Lung (tissue), 11 donors: ENCODE measurements at regions not wholly inside any gene's neighbourhood (a gene's known extent, or its start where the extent isn't known, plus 50 kb on each side); places are given as distances from the start of the nearest gene placed in this dataset.
A peak's percentile ranks its signal among the peaks of the same experiment; 100 is the strongest.

ENCODE experiments used
- ATAC-seq: fragments of 200-7000 bp; cut with Tn5 transposase; one replicate; pipeline ENCODE4 v1.9.1; 2020; ENCODE audit warnings: moderate number of reproducible peaks; ENCODE audit not compliant: insufficient read depth, low FRiP score
- DNase-seq, 3 donors: peaks; one replicate each; pipeline ENCODE4 v3.0.0-alpha.2; 2013 to 2017
- H3K27ac ChIP-seq, 2 donors: one replicate each; pipeline ENCODE4 v1.5.1; 2013; ENCODE audit warnings: mild to moderate bottlenecking in 2 of 2, moderate library complexity in 2 of 2, control low read depth in 1 of 2, inconsistent platforms in 1 of 2, low read depth in 1 of 2, low read length in 1 of 2
- H3K27me3 ChIP-seq, 3 donors: one replicate each; pipeline ENCODE4 v1.5.1; 2013; ENCODE audit warnings: low read length in 2 of 3; ENCODE audit not compliant: control insufficient read depth in 3 of 3, insufficient read depth in 3 of 3
- H3K36me3 ChIP-seq, 4 donors: one replicate each; pipeline ENCODE4 v1.5.1; 2013; ENCODE audit warnings: low read length in 4 of 4, mild to moderate bottlenecking in 1 of 4, moderate library complexity in 1 of 4; ENCODE audit not compliant: control insufficient read depth in 4 of 4, insufficient read depth in 4 of 4
- H3K4me1 ChIP-seq, 5 donors: one replicate each; pipeline ENCODE4 v1.5.1; 2013; ENCODE audit warnings: low read length in 5 of 5, mild to moderate bottlenecking in 2 of 5, moderate library complexity in 1 of 5; ENCODE audit not compliant: control insufficient read depth in 5 of 5, insufficient read depth in 5 of 5
- H3K4me3 ChIP-seq: one replicate; pipeline ENCODE4 v1.5.1; 2013; ENCODE audit warnings: mild to moderate bottlenecking, control low read depth, moderate library complexity
- H3K9ac ChIP-seq, 2 donors: one replicate each; pipeline ENCODE4 v1.5.1; 2013; ENCODE audit warnings: low read length in 2 of 2, control low read depth in 1 of 2; ENCODE audit not compliant: insufficient read depth in 1 of 2
- H3K9me3 ChIP-seq, 4 donors: one replicate each; pipeline ENCODE4 v1.5.1; 2013; ENCODE audit warnings: low read length in 3 of 4, mild to moderate bottlenecking in 1 of 4, moderate library complexity in 1 of 4; ENCODE audit not compliant: control insufficient read depth in 4 of 4, insufficient read depth in 3 of 4
- WGBS, 2 donors: extraction: QIAGEN DNeasy Blood & Tissue Kit; methylation state at CpG; one replicate each; pipeline ENCODE4 v1.1.7; 2013; 5-methylcytosine and 5-hydroxymethylcytosine counted together
- TF ChIP-seq, protein P1 (sequence below): IDR thresholded peaks from 2 replicates; pipeline ENCODE4 v1.5.1; 2012; ENCODE audit warnings: mild to moderate bottlenecking; ENCODE audit errors: control extremely low read depth, extremely low read depth
- donor health status: control.
- donor health status: control.
- donor health status: Bipolar disorder and iron deficiency.
- donor health status: healthy.
- donor health status: DM: yes; HTN: yes; CAD: no.

DNA sequence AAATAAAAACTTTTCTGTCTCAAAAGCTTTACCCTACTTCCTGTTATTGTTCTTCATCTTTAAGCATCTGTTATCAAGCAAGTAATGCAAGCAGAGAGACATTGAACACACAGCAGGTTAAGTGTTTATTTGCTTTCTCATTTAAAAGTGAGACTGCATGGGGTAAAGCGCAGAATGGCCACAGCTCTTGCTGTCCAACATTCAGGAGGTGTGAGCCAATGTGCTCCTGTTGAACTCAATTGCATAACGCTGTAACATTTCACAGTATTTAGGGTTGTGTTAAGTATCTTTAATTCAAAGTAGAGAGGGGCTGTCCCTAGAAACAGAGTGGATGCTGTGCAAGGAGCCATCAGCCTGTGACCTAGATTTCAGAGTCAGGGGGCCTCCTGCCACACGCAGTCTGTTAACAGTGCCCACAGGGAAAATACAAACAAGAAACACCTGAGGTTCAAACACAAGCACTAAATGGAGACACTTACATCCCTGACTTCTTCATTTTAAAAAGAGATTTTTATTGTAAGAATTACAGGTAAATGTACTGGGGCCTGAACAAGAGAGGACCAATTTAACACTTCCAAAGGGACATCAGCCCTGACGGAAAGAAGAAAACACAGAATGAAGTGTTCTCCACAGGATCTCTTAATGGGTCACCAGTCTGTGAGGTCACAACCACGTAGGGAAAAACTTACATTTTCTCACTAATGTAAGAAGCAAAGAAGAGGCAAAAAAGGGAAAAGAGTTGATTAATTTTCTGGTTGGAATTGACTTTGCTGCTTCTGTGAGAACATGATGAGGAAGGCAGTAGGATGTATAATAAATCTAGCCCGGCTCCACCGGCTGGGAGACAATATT lies 815.1 kb downstream of the VGLL3 start:
- 70 to 80% methylated on average over 7 of the region's 7 CpGs for WGBS, 2 donors
- Histone ChIP-seq H3K9me3 (no peaks in the 10 kb centered on the region), H3K4me1 (peaks cover 0 to 2% (median 0%) of the 10 kb centered on the region in 5 donors), H3K27me3 (no peaks in the 10 kb centered on the region), H3K4me3 (no peak overlapping the region), H3K36me3 (no peaks in the 10 kb centered on the region), H3K9ac (no peak overlapping the region), H3K27ac (no peak overlapping the region)
- DNase-seq (peak in 1 of 3 donors; percentile 19), ATAC-seq (no peak)
- TF ChIP-seq, protein P1, sequence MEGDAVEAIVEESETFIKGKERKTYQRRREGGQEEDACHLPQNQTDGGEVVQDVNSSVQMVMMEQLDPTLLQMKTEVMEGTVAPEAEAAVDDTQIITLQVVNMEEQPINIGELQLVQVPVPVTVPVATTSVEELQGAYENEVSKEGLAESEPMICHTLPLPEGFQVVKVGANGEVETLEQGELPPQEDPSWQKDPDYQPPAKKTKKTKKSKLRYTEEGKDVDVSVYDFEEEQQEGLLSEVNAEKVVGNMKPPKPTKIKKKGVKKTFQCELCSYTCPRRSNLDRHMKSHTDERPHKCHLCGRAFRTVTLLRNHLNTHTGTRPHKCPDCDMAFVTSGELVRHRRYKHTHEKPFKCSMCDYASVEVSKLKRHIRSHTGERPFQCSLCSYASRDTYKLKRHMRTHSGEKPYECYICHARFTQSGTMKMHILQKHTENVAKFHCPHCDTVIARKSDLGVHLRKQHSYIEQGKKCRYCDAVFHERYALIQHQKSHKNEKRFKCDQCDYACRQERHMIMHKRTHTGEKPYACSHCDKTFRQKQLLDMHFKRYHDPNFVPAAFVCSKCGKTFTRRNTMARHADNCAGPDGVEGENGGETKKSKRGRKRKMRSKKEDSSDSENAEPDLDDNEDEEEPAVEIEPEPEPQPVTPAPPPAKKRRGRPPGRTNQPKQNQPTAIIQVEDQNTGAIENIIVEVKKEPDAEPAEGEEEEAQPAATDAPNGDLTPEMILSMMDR, result no peak

GRCh38 chr3:86175051-86175536 lies 815.9 kb downstream of the VGLL3 start:
- DNase-seq, result peak in 1 of 3 donors; percentile 46
- Histone ChIP-seq H3K9me3 (no peaks in the 10 kb centered on the region), H3K36me3 (no peaks in the 10 kb centered on the region), H3K27ac (no peak overlapping the region), H3K4me3 (no peak overlapping the region), H3K27me3 (no peaks in the 10 kb centered on the region), H3K9ac (no peak overlapping the region), H3K4me1 (peaks cover 0 to 2% (median 0%) of the 10 kb centered on the region in 5 donors)
- TF ChIP-seq, protein P1, result no peak
- ATAC-seq, result no peak
- WGBS, 2 donors, result 39 to 67% methylated on average over 3 of the region's 3 CpGs

GRCh38 chr3:86173401-86173800 lies 817.5 kb downstream of the VGLL3 start:
- Histone ChIP-seq H3K27ac (no peak overlapping the region), H3K4me1 (peaks cover 0 to 2% (median 0%) of the 10 kb centered on the region in 5 donors), H3K9ac (no peak overlapping the region), H3K4me3 (no peak overlapping the region), H3K36me3 (no peaks in the 10 kb centered on the region), H3K9me3 (no peaks in the 10 kb centered on the region), H3K27me3 (no peaks in the 10 kb centered on the region)
- TF ChIP-seq, protein P1, result no peak
- ATAC-seq (no peak), DNase-seq (no peak)
- WGBS, 2 donors, result 73% methylated on average over 3 of the region's 3 CpGs
